HT1080 (cell line): ENCODE measurements at regions not wholly inside any gene's neighbourhood (a gene's known extent, or its start where the extent isn't known, plus 50 kb on each side); places are given as distances from the start of the nearest gene placed in this dataset.

ENCODE experiments used
- DNase-seq: peaks from one replicate; pipeline ENCODE4 v3.0.0-alpha.2; 2015; ENCODE audit warnings: low read depth

DNA sequence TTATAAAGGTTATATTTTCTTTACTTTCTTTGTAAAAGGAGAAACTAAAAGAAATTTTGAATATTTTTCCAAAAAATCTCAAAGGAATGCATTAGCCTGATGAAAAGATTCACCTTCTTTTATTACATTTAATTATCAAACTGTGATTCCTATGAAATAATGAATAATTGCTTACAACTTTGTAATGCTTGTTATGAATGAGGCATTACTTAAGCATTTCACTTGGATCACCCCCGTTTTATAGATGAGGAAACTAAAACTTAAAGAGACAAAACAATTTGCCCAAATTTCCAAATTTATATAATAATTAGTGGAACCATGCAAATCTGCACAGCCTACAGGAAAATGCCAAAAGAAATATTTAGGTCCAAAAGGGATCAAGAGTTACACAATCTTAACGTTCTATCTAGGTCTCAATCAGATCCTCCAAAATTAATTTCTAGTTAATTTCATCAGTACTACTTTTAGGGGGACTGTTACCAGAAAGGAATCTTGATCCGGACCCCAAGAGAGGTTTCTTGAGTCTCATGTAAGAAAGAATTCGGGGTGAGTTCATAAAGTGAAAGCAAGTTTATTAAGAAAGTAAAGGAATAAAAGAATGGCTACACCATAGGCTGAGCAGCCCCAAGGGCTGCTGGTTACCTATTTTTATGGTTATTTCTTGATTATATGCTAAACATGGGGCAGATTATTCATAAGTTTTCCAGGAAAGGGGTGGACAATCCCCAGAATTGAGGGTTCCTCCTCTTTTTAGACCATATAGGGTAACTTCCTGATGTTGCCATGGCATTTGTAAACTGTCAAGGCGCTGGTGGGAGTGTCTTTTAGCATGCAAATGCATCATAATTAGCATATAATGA lies 288.0 kb downstream of the ADGB start:
- no peak for DNase-seq

DNA sequence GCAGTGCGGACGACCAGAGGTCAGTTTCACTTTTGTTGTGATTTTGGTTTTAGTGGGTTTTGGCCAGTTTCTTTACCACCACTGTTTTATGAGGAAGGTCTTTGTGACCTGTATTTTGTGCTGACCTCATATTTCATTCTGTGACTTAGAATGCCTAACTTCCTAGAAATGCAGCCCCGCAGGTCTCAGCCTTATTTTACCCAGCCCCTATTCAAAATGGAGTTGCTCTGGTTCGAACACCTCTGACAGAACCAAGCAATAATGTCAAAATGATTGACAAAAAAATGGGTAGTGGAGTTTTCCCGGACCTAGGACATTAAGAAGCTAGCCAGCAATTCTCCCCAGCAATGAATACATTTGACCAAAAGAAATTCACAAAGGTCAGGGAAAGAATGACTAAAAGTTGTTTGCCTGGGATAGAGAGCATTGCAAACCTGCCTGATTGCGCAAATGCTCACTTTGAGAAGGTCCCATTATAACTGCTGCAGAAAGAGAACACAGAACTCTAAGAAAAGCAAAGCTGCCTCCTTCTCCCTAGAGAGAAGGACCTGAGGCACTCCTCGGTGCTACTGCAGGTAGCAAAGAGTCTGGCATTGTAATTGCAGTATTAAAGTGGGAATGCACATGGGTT lies 288.8 kb downstream of the ADGB start:
- no peak for DNase-seq

- DNase-seq = no peak
Measured at GRCh38 chr6:146889303-146889702, 290.5 kb downstream of the ADGB start.

DNA sequence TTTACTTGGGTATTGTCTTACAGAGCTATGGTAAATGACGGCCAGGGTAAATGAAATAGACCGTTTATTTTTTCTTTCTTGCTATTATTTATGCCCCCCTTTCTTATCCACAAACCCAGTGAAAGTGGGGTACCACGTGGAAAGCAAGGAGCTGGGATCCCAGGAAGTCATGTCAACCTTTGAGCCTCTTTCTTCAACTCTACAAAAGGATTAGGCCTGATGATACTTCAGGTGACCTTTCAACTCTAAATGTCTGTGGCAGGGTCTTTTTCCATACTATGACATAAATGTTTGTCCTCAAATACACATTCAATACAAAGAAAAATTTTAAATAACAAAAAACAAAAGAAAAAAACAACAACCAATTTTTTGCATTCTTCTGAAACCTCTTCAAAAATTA lies 291.4 kb downstream of the ADGB start:
- no peak for DNase-seq

GRCh38 chr6:146890644-146891434 lies 292.1 kb downstream of the ADGB start:
- no peak for DNase-seq

DNA sequence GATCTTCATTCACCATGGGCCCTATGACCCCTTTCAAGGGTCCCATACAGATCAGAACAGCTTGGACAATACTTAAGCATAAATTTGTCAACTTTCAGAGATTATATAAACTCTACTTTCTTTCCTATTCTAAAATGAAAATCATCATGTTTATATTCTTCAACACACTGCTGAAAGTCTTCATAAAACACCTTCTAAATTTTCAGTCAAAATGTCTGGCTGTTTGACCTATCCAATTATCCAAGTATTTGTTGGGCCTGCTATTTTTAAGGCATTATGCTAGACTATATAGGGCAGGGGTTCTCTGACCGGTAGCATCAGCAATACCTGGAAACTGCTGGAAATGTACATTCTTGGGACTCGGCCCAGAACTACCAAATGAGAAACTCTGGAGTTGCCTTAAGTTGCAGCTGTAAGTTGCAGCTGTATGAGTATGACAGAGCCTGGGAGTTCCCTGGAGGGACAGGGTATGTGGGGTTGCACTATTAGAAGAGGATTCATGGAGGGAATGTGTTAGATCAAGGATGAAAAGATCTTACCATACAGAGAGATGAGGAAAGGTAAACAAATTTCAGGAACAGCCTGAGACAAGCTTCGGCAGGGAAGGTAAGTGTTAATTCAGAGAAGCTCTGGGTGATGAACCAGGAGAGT lies 293.0 kb downstream of the ADGB start:
- DNase-seq = no peak

GRCh38 chr6:146892283-146892612 lies 293.5 kb downstream of the ADGB start:
- DNase-seq = no peak

GRCh38 chr6:146892613-146893401 lies 294.0 kb downstream of the ADGB start:
- peak; percentile 92 for DNase-seq

- no peak for DNase-seq
Measured at GRCh38 chr6:146893690-146894089, 294.9 kb downstream of the ADGB start.

DNA sequence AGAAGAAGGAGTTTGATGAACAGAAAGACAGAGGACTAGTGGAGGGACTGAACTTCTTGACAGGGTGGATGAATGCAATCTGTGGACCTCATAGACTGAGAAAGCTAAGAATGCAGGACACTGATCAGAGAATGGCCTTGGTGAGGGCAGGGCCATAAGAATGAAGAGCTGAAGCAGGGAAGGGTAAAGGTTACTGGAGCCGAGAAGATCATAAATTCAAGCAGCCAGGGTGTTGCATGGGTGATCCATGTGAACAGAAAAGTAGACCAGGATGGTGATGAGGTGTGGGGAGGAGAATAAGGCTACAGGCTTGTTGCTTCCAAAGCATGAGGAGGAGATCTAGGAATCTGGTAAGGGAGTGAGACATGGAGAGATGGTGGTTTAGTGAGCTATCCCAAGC lies 295.9 kb downstream of the ADGB start:
- no peak for DNase-seq

- DNase-seq = no peak
Measured at GRCh38 chr6:146895101-146895771, 296.5 kb downstream of the ADGB start.

GRCh38 chr6:146895772-146896061 lies 296.9 kb downstream of the ADGB start:
- no peak for DNase-seq

GRCh38 chr6:146896062-146896813 lies 297.5 kb downstream of the ADGB start:
- DNase-seq = no peak

- no peak for DNase-seq
Measured at GRCh38 chr6:146896960-146897701, 298.4 kb downstream of the ADGB start.

DNA sequence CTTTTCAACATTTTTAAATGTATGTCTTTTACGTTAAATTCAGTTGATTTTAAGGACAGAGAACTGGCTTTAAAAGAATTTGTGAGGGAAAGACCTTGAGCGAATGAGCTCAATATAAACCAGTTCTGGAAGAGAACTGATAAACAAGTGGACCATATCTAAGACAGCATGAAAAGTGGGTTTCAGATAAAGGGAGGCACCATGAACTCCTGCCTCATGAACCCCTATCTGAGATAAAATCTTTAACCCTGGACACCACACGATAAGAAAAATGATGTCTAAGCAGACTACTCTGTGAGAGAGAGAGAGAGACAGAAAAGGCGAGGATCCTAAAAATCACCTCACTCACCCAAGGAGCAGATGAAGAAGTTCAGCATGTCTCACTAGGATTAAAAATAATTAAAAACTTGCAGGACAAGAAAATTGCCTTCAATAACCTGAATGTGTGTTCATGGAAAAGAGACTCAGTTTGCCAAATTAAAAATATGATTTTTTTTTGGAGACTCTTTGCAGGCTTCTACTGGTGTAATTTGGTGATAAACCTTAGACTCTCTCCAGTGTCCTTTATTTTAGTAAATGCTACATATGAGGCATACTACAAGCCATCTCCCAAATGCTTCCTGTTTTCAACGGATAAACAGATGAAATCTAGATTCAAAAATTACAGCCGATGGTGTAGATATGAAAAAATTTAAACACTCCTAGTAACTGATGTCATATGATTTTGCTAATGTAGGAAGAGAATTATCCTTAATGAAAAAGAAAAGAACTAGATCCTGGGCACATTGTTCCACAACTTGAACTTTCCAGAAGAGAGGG lies 299.5 kb downstream of the ADGB start:
- DNase-seq = no peak

DNA sequence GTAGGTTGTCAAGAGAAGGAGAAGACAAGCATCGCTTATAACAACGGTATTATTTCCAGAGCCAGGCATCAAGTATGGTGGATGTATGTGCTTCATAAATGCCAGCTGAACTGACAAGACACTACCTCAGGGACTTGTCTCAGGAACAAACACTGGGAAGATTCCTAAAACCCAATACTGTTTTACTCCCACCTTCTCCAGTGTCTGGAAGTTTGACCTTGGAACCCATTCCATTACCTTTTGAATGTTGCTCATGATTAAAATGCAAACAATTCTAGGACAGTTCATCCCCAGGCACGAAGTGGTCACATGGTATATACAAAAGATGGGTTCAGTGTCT lies 300.1 kb downstream of the ADGB start:
- no peak for DNase-seq

DNA sequence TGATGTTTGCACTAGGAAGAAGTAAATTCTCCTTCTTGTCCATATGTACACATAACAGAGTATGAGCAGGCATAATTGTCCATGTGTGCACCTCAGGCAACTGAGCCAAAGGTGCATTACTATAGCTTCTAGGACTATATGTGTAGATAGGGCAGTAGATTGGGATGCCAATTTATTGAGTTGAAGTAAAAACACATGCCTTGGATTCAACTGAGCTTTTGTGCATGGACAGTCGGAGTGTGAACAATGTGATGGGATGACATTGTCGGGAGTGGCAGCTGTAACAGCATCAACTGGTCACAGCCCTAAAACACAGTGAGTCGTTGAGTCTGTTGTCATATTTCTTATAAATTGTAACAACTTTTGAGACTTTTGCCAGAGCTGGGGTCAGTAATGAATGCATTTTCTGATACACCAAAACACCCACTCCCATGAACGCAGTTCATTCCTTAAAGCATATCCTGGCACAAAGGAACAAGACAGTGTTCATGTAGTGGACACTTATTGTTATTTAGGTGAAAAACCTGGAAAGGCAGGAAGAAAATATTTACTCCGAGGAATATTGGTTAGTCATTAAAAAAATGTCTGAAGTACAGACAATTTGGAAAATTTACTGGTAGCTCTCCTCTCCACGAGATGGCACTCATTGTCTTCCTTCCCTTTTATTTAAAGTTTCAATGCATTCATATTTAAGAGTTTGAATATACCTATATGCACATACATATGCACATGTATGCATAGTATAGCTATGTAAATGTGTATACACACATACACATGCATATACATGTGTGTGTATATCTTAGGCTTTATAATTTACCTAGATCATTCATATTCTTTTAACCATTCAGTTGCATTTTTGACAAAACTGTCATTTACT lies 302.0 kb upstream of the STXBP5 start:
- DNase-seq = peak; percentile 32
